ENCODE measurements at regions not wholly inside any gene's neighbourhood (a gene's known extent, or its start where the extent isn't known, plus 50 kb on each side); places are given as distances from the start of the nearest gene placed in this dataset.

DNA sequence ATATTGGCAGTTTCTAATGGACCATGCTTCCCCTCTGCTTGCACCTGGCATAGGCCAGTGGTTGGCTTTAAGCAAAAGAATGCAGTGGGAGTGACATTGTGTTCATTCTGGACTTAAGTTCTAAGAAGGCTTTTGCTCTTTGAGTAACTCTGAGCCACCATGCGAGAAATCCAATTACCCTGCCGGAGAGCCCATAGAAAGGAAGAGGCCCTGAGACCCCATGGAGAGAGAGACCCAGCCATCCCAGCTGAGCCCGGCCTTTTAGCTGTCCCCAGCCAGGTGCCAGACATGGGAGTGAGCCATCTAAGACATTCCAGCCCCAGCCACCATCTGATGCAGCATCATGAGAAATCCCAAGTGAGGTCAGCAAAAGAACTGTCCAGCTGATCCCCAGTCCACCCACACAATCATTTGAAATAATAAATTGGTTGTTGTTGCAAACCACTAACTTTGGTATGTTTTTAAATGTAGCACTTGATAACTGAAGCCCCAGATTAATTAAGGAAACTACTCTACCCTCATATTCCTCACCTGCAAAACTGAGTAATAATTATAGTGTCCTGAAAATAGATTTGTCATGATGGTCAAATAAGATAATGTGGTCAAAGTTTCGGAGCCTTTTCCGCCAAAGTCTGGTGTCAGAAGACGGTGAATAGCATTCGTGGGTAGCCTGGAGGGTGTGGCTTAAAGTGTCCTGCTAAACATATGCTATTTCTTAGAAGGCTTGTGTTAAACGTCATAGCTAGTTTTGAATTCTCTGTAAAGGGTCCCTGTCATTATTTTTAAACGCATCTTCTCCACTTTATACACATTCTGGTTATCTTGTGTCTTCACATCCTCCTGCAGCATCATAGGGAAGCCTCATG, 166.6 kb upstream of the PELI2 start:
- no peak for TF ChIP-seq POLR2A (IDR thresholded peaks at IDR 0.05)
- no peak for TF ChIP-seq CTCF (IDR thresholded peaks at IDR 0.05)
